Stimulated activated CD4-positive, alpha-beta T cell treated with anti-CD3 and anti-CD28 coated beads, Interleukin-2, amount 100 ng/mL, for 48 hours (primary cell): ENCODE measurements at regions not wholly inside any gene's neighbourhood (a gene's known extent, or its start where the extent isn't known, plus 50 kb on each side); places are given as distances from the start of the nearest gene placed in this dataset.

ENCODE experiments used
- DNase-seq, 2 donors: peaks; one replicate each; pipeline ENCODE4 v3.0.0-alpha.2; 2020

DNA sequence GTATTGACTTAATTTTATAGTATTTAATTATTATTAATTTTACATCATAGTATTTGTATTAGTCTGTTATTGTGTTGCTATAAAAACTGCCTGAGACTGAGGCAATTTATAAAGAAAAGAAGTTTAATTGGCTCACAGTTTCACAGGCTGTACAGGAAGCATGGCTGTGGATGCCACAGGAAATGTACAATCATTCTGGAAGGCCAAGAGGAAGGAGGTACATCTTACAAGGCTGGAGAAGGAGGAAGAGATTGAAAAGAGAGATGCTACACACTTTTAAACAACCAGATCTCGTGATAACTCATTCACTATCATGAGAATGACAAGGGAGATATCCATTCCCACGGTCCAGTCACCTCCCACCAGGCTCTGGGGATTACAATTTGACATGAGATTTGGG is 2019.4 kb upstream of the PIK3C3 start:
- DNase-seq: no peak

DNA sequence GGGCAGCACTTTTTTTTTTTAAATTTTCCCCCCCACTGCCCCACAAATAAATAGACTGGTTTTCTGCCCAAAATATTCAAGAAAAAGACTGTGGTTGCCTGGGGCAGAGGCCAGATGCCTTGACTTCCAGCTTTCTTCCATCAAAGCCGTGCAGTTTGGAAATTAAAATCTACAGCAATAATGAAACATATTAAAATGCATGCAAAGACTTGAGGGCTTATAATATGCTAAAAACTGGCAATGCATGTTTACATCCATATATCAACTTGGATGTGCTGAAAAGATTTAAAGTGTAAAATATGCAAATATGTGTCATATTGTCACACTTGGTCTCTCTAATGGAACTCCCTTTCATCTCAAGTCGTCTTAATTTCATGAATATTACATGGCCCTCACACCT is 2036.2 kb upstream of the PIK3C3 start:
- DNase-seq: no peak

DNA sequence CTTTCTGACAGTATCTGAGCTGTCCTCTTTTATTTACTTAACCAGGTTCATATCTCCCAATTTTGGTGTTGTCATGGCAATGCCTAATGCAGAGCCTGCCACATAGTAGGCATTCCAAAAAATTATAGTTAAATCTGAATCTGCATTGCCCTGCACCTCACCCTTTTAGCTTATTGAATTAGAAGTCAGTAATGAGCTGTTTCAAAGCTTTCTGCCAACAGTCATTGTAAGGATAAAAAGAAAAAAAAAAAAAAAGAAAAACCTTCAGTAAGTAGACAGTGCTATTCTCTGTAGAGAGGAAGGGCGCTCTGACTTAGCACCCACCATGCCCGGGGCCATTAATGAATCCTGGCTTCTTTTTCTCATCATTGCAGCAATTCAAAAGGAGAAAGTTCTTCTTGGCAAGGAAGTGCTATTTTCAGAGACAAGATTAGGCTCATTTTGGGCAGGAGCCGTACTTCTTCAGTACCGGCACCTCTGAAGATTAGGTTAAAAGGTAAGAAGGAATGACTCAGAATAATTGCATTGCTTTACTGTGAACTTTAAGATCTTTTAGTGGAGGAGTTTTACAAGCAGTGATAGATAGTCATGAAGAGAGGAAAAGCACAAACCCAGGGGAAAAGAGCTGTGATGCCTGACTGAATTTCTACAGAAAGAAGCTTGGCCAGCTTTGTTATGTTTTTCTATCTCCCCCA is 2041.2 kb upstream of the PIK3C3 start:
- DNase-seq: no peak

DNA sequence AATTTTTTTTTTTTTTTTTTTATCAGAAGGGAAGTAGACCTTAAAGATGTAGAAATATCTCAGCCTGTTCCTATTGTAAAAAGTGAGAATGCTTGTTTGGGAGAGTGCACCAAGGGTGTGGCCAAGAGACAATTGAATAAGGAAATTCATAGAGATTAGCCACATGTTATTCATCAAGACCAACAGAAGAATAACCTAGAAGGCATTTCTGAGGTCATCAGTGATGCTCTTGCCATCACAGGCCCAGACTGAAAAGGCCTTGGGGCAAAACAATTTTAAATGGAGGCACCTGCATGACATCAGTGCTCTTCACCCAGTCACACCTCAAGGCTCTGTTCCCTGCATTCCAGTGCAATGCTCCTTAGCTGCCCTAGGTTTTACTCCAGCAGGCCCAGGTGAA is 2043.3 kb upstream of the PIK3C3 start:
- DNase-seq: no peak

DNA sequence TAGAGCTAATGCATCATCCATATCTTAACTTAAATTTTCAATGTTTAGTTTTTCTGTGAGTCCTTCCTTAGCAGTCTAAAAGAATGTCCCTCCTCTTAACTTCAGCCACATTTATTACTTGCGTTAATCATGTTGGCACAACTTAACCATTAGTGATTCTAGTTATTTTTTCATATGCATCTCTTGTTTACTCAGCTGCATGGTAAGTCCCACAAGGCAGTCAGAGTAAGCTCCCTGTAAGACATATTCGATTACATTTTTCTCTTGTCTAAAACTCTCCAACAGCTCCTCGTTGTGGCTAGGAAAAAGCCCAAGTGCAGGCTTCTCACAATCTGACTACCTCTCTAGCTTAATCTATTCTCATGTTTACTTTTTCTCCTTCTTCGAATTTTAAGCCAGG is 2045.3 kb upstream of the PIK3C3 start:
- no peak for DNase-seq

DNA sequence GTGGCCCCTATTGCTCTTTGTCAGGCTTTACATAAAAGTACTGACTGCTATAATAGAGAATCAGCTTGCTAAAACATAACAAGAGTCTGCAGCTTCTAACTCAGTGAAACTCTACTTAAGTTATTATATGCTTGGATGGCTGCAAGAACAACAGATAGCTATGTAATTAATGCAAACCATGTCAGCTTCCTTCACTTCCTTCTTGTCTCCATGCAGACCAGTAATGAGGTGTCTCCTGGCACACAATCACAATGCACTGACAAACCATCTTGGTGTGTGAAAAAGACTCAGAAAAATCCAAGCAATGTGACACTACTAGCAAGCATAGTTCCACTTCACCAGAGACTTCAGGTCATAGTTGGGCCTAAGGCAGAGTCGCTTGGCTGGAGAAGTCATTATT is 2068.9 kb upstream of the PIK3C3 start:
- DNase-seq: no peak

DNA sequence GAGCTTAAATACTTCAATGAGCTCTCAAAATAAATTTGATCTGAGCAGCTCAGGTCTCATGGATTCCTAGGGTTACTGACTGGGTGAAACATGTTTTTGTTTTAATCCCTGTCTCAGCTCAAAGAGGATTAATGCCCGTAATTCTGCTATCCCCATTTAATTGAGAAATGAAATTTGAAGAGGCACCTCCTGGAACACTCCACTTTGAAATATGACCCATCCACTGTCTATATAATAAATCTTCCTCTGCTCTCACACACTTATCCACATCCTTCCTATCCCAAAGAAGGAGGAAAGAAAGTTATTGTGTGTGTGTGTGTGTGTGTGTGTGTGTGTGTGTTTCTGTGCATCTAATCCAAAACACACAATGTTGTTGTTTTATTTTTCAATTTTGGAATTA is 2082.4 kb upstream of the PIK3C3 start:
- DNase-seq: no peak

DNA sequence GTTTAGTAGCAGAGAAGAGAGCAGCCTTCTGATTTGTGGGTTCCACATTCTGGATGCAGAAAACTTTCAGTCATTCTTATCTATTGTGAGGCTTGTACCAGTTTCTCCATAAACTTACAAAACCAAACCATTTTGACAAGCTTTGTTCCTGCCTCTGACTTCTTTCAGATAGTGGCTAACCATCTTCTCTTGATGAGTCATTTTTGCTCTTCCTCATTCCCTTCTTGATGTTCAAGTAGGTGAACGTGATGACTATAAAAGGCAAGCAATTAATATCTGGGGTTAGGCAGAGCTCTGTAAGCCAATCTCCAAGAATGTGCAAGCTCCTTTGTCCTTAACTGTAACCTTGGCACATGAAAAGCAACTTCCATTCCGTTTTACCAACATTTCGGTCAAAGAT is 2083.1 kb upstream of the PIK3C3 start:
- no peak for DNase-seq

DNA sequence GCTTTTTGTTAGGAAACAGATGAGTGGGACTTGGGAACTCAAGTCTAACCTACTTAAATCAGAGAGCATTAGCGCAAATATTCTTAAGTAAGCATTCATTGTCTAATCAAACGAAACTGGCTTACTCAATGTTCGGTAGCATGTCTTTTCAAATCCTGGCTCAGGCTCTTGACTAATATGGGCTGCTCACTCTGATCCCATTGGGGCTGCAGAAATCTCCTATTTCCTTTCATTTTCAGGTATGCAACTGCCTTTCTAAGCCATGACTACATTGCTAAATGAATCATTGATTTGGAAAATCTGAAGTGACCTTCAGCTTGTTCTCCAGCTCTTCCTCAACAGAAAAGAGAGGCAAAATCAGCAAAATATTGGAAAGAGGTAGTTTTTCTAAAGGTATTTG is 2084.4 kb upstream of the PIK3C3 start:
- DNase-seq: no peak

DNA sequence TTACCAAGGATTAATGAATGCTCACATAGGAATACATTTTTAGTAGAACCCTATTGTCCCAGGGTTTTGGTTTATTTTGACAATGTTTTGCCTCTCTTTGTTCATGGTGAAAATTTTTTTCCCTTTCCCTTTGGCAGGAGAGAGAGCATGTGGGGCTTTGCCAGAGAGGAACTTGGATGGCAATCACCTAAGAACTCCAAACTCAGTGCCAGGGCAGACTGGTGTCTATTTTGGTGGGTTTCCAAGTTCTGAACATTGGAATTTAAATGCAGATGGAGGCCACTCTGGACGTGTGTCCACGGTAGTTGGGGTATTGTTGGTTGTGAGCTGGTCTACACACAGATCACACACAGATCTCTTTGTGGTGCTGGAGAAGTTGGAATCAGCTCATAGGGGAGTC is 2091.1 kb upstream of the PIK3C3 start:
- no peak for DNase-seq

DNA sequence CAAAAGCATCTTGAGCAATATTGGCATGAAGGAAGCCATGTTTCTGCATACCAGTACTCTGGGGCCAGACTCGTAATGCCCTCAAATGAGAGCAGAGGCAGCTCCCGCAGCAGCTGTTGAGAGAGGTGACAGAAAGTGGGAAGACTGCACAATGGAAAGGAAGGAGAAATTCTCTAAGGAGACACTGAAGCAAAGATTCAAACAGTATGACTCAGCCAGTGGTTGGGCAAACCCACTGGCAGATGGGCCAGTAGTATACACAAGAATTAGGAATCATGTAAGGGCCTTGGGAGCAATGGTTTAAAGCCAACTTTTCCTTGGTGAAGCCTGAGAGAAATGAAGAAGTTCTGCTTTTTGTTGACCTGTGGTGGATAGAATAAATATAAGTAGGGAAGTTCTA is 2092.7 kb upstream of the PIK3C3 start:
- DNase-seq: no peak

DNA sequence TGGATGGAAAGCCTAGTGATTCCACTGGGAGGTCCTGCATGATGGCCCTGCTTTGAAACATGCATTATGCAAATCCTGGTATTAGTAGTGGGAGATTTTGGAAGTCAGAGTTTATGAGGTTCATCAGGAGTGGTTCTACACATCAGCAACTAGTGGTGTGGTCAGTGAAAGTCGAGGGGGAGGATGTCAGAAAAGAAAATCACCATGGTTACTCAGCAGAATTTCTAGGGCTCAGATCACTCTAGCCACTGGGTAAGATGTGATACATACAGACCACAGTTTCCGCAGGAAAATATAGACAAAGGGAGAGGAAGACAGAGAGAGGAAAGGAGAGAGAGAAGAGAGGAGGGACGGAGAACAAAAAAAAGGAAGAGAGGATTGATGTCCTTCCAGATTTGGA is 2100.7 kb upstream of the PIK3C3 start:
- no peak for DNase-seq

DNA sequence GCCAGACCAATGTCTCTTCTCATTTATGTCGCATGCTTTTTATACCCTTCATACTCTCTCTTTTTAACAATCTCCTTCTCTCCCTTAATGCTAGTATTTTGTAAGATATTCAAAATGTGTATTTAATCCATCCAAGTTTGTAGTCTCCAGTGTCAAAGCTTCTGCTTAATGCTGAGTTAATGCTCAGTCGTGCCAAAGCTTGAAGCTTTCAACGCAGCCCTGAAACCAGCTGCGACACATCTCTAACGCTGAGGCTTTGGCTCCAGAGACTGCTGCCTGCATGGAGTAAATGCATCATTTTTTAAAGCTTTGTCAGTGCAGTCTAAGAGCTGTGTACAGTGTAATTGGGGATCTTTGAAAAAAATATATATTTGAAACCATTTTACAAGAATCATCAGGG is 2108.8 kb upstream of the PIK3C3 start:
- DNase-seq: no peak

DNA sequence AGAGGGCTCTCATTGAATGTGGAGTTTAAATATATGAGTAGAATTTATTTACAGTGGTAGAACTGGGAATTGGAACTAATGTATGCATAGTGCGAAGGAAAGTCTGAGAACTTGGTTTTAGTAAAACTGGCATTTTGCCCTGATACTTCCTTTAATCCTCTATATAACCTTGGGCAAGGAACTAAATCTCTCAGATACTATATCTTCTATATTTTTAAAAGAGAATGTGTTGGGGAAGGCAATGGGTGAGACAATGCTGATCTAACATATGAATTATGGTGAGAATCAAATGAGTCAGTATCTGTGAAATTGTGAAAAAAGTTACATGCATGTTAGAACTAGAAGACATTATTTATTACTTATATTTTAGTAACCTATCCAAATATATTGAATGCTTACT is 2109.4 kb upstream of the PIK3C3 start:
- no peak for DNase-seq

DNA sequence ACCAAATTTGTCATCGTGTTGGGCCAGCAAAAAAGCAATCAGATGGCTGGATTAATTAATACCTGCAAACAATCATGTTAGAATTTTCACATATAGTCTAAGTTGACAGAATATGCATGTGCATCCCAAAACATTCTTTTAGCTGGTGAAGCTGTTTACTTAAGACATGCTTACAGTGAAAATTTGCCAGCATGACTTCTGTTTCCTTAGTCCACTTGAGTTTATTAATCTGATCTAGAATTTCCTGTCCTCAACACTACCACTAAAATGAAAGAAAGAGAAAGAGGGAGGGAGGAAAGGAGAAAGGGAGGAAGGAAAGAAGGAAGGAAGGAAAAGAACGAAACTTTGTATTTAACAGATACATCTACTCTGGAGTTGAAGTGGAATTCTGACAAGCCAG is 2109.9 kb upstream of the PIK3C3 start:
- DNase-seq: no peak

DNA sequence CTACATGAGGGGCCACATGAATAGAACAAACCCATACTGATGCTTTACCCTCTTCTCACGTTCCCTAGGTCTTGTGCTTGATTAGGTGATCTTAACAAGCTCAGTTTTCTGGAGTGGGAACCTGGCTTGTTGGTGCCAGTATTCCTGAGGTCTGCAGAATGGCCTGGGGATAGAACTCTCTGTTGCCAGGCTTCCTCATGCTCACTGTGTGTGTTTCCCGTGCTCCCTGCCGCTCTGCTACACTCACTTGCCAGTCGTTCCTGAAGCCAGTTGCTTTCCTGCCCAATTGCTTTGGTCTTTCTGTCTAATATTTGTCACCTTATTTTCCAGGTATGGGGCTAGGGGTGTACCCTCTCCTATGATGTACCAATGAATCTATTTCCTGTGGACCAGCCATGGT is 2111.5 kb upstream of the PIK3C3 start:
- DNase-seq: no peak

DNA sequence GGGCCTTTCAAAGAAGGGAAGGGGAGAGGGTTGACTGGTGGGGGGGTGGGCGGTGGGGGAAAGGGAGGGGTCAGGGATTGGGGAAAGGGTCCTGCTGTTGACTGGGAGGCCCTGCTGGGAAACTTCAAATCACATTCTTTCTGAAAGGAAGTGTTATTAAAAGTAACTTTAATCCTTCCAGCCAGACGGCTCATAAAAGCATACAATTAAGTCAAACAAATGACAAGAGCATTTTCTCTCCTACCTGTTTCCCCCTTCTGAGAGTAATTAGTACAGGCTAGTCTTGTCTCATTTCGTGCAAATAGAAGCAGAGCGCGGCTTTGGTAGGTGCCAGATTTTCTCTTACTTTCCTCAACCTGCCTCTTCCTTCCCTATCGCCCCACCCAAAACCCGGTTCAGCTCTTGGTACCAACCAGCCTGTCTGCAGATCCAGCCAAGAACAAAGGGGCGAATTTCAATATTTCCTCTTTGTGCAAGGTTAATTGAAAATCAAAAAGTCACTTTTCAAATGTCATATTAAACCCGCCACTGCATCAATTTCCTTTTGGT is 2112.6 kb upstream of the PIK3C3 start:
- no peak for DNase-seq

DNA sequence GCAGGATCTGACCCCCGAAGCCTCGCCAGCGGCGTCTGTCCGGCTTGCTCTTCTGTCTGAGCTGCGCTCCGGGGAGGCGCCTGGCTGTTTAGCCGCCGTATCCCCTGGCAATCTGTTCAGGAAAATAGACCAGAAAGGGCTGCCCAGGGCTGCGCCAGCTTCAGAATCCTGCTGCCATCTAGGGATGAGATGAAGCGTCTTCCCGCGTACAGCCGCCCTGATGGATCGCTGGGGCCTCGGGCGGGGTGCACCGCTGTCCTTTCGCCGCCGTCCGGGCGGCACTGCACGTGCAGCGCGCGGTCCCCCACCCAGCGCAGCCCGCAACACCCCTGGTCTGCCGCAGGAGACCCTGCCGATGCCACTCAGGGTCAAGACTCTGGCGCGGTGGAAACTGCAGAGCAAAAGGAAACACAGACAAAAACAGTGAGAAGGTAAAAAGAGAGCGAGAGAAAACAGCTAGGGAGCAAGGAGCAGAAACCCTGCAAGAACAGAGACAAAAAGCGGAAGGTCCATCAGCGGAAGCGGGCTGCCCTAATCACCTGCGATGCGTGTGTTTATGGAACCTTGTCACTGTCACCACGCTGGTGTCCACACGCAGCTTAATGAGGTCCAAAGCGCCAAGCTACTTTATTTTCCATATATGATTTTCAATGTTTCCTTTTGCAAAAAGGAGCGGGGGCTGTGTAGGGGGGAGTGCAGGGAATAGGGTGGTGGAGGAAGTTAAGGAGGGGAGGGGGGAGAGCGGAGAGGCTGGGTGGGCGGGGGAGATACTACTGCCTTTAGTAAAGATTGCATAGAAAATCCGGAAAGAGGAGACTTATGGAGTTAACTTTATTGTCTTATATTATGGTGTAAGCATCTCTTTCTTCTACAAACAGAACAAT is 2113.3 kb upstream of the PIK3C3 start:
- no peak for DNase-seq

DNA sequence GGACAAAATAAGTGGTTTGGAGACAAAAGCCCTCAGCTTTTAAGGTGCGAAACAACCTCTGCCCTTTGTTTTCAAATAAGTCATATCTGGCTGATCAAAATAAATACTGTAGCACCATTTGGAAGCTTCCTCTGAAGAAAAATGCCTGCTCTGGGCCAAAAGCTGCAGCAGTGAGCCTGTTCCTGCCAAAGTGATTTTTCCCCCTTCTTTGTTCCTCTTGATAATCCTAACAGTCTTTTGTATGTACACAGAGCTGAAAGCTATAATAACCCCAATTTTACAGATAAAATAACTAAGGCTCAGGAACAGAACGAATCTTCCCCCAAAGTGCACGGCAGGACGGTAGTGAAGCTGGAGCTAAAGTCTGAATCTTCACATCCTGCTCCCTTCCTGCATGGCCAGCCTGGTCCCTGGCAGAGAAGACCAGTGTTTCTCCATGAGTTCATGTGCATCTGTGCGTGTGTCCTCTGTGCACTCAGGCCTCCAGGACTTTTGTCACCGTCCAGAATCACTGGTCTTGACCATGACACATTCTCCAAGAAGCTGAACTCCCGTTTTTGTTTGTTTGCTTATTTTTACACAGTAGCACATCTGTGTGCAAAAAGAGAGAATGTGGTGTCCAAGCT is 2114.1 kb upstream of the PIK3C3 start:
- no peak for DNase-seq

DNA sequence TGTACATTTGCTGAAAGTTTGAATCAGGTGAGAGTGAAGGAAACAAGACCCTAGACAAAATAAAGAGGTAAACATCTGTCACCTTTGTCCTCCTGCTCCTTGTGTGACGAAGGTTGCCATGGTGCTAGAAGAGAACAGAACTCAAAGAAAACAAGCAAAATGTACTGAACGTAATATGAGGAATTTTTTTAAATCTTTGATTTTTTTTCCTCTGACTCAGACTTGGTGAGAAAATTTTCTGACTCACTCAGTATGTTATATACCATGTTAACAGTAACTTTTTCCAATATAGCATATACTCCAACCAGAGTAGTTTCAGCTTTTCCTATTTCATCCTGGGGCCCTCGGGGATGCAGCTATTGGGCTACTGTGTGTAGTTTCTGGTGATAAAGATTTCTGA is 2114.6 kb upstream of the PIK3C3 start:
- DNase-seq: no peak

DNA sequence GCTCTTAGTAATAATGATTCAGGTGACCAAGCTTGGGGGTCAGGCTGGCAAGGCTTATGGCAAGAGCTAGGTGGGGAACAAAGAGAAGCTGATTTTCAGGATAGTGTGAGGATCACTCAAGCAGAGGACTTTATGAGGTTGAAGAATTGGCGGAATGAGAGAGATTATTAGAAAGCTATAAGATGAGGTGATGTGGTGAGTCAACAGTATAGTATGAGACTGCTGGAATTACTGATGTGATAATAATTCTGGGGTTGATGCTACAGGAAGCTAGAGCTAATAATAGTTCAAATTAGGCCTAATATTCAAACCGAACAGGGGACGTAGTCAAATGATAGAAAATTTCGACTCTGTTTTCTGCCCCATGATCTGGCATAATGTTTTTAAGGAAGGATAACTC is 2115.3 kb upstream of the PIK3C3 start:
- DNase-seq: no peak

DNA sequence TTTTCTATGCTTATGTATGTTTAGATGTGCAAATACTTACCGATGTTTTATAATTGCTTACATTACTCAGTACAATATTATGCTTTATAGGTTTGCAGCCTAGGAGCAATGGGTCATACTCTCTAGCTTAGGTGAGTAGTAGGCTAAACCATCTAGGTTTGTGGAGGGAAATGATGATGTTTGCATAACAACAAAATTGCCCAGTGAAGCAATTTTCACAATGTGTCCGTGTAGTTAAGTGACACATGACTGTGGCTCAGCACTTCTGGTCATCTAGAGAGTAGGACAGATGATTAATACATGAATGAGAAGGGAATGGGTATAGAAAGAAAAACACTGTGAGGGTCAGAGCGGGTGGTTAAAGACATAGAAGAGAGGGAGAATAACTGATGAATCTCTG is 2116.2 kb upstream of the PIK3C3 start:
- DNase-seq: no peak

DNA sequence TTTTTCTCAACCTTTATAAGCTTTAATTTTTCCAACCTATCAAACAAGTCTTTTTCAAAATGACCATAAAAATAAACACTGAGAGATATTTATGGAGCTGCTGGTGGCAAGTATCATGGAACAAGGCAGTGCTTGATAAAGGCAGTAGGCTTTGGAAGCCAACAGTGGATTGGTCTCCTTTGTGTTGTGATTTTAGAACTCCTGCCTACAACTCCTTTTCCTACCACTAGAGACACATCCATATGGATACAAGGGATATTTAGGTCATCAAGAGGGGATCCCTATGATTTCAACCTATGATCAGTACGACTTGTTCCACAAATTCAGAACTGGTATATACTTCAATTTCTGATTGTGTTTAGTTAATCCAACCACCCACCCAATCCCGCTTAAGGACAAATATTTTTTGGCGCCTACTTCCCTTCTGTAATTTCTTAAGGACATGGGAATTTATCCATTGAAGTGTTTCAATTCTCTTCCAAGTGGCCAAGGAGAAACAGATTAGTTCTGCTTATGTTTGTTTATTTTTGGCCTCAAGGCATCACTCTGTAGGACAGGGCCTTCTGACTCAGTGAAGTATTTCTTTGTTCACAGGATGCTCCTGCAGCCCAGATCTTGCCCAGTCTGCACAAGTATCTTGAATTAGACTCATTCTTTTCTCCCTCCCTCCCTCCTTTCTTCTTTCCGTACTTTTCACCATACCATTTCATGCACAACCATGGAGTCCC is 2119.6 kb upstream of the PIK3C3 start:
- DNase-seq: no peak
